ACC112 (cell line): ENCODE measurements at regions not wholly inside any gene's neighbourhood (a gene's known extent, or its start where the extent isn't known, plus 50 kb on each side); places are given as distances from the start of the nearest gene placed in this dataset.

ENCODE experiments used
- H2AFZ ChIP-seq: fragments of 200-600 bp; sonication (generic); one replicate; pipeline ENCODE4 v1.6.0; 2017; ENCODE audit warnings: antibody characterized with exemption, low read length; ENCODE audit not compliant: unreplicated experiment
- H3K27ac ChIP-seq: fragments of 200-600 bp; sonication (generic); 2 replicates; pipeline ENCODE4 v1.5.1; 2014; ENCODE audit warnings: low read depth, mild to moderate bottlenecking, antibody characterized with exemption, low read length, moderate library complexity
- H3K27me3 ChIP-seq: fragments of 200-600 bp; sonication (generic); 2 replicates; pipeline ENCODE4 v1.6.1; 2014; ENCODE audit warnings: mild to moderate bottlenecking, antibody characterized with exemption, low read length, moderate library complexity, mixed read lengths; ENCODE audit not compliant: insufficient read depth
- H3K36me3 ChIP-seq: fragments of 200-600 bp; sonication (generic); 2 replicates; pipeline ENCODE4 v1.6.1; 2016; ENCODE audit warnings: mild to moderate bottlenecking, antibody characterized with exemption, low read length, moderate library complexity, mixed read lengths; ENCODE audit not compliant: insufficient read depth
- H3K4me1 ChIP-seq: fragments of 200-600 bp; sonication (generic); one replicate; pipeline ENCODE4 v1.6.1; 2016; ENCODE audit warnings: low read length, mixed read lengths; ENCODE audit not compliant: insufficient read depth, unreplicated experiment, control insufficient read depth
- H3K4me3 ChIP-seq: fragments of 200-600 bp; sonication (generic); 2 replicates; pipeline ENCODE4 v1.5.1; 2014; ENCODE audit warnings: mild to moderate bottlenecking, low read depth, low read length
- H3K79me2 ChIP-seq: fragments of 200-600 bp; sonication (generic); one replicate; pipeline ENCODE4 v1.6.0; 2016; ENCODE audit warnings: low read length; ENCODE audit not compliant: control insufficient read depth, unreplicated experiment, insufficient read depth

DNA sequence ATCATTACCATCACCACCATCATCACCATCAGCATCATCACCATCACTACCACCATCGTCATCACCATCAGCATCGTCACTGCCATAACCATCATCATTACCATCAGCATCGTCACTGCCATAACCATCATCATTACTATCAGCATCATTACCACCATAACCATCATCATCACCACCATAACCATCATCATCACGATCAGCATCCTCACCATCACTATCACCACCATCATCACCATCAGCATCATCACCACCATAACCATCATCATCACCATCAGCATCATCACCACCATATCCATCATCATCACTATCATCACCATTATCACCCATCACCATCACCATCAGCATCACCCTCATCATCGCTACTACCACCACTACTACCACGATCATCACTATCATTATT is 493.9 kb upstream of the TBX3 start:
- H3K27me3 ChIP-seq = no peaks in the 10 kb centered on the region; the same call in 1 of the 2 replicates
- no peaks in the 10 kb centered on the region for H3K36me3 ChIP-seq
- no peak overlapping the region for H3K4me3 ChIP-seq
- no peaks in the 10 kb centered on the region for H3K4me1 ChIP-seq
- no peak overlapping the region for H2AFZ ChIP-seq
- H3K79me2 ChIP-seq = no peaks in the 10 kb centered on the region
- H3K27ac ChIP-seq = no peak overlapping the region

DNA sequence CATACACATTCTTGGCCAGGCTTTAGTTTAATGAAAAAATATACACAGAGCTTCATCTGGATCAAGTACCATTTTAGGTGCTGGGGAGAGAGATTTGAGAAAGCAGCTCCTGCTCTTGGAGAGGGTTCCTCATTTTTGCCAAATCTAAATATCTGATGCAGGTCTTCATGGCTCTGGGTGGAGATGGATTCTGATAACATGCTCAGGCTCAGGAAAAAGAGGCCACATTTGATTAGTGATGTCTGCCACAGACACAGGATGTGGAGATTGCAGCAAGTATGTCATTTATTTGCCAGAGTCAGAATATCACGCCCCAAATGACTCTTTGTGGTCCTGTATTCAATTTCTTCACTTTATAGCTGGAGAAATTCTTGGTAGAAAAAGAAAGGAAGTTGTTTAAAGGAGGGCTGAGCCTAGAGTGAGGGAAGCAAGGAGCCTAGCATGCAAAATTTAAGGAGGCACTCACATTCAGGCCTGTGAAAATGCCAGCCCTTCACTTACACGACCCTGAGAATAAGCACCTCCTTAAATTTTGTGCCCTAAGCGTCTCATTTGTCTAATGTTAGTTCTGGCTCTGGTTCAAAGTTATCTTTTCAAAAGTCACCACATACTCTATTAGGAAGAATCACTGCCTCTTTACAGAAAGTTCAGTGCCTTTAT is 492.9 kb upstream of the TBX3 start:
- Histone ChIP-seq H3K4me1 (no peaks in the 10 kb centered on the region), H3K79me2 (no peaks in the 10 kb centered on the region), H3K27ac (no peak overlapping the region), H2AFZ (no peak overlapping the region), H3K27me3 (no peaks in the 10 kb centered on the region; the same call in 1 of the 2 replicates), H3K36me3 (no peaks in the 10 kb centered on the region), H3K4me3 (no peak overlapping the region)

DNA sequence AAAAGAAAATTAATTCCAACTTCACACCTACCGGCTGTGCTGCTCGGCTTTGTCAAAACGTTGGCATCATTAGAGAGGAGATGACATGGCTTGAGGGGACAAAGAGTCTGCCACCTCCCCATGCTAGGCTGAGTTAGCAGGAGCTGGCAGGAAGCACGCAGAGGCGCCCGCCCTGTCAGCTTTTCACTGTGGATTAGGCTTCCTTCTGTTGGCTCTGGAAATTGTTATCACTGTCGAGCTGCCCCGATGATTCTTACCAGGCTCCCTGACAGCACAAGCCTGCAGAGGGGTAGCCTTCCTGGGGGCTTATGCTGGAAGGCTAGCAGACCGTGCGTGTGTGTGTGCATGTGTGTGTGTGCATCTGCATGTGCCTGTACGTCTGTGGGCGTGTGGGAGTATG is 490.9 kb upstream of the TBX3 start:
- Histone ChIP-seq H3K27me3 (no peaks in the 10 kb centered on the region), H3K36me3 (no peaks in the 10 kb centered on the region), H3K79me2 (no peaks in the 10 kb centered on the region), H3K4me1 (no peaks in the 10 kb centered on the region), H2AFZ (no peak overlapping the region), H3K4me3 (no peak overlapping the region), H3K27ac (no peak overlapping the region)

DNA sequence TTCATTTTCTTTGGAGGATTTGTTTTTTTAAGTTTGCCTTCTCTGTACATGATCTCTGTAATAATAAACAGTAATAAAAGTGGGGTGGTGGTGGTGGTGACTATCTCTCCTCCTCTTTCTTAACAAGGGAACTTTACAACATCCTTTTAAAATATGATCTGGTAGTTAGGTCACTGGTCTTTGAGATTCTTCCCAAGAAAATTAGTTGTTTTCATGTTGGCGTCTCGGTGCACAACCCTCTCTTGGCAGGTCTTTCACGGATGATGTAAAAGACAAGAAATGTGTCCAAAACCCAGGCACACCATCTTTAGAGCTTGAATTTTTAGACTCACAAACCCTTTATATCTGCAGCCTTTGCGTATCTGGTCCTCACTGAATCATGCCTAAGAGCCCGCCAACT is 488.5 kb upstream of the TBX3 start:
- Histone ChIP-seq H3K27ac (no peak overlapping the region), H2AFZ (no peak overlapping the region), H3K4me3 (no peak overlapping the region), H3K27me3 (no peaks in the 10 kb centered on the region), H3K4me1 (no peaks in the 10 kb centered on the region), H3K36me3 (no peaks in the 10 kb centered on the region), H3K79me2 (no peaks in the 10 kb centered on the region)

DNA sequence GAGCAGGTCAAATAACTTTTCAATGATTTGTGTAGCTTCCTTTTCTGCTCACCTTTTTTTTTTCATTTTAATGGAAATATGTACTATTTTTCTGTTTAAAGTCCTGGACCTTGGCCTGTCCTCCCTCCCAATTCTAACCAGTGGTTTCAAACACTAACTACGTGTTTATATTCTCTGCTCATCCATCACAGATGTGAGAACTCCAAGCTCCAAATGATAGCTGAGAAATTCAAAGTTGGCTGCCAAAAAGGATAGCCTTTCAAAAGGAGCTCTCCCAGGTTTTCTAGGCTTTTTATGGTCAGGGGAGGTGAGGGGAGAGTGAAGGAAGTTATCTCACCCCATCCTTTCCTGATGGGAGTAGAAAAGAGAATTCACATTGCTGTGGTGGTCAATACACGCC is 486.0 kb upstream of the TBX3 start:
- Histone ChIP-seq H3K4me3 (no peak overlapping the region), H3K27me3 (no peaks in the 10 kb centered on the region), H3K79me2 (no peaks in the 10 kb centered on the region), H2AFZ (no peak overlapping the region), H3K36me3 (no peaks in the 10 kb centered on the region), H3K4me1 (no peaks in the 10 kb centered on the region), H3K27ac (no peak overlapping the region)

DNA sequence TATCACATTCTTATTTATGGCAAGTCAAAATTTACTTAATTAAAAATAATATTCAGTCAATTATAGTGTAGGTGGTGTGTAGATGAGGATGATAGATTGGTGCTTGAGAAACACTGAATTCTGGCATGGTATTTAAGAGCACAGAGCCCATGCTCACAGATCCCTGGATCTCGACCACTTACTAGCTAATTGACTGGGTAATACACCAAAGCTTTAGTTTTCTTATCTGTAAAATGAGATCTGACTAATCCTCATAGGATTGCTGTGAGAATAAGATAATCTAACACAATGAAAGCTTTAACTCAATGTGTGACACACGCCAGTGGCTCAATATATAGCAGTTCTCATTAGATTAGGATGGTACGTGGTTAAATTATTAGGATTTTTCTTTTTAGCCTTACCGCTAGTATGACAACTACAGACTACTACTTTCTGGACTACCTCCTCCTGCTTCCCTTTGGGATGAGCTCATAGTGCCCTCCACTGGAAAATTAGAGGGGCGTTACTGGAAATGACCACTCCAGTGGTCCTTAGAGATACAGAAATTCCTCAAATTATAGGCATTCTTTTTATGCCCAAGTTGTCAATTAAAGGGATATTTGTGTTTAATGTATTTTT is 482.8 kb upstream of the TBX3 start:
- H3K4me1 ChIP-seq = no peaks in the 10 kb centered on the region
- no peaks in the 10 kb centered on the region for H3K36me3 ChIP-seq
- H3K27ac ChIP-seq = no peak overlapping the region
- H2AFZ ChIP-seq = no peak overlapping the region
- H3K27me3 ChIP-seq = no peaks in the 10 kb centered on the region
- H3K79me2 ChIP-seq = no peaks in the 10 kb centered on the region
- H3K4me3 ChIP-seq = no peak overlapping the region

DNA sequence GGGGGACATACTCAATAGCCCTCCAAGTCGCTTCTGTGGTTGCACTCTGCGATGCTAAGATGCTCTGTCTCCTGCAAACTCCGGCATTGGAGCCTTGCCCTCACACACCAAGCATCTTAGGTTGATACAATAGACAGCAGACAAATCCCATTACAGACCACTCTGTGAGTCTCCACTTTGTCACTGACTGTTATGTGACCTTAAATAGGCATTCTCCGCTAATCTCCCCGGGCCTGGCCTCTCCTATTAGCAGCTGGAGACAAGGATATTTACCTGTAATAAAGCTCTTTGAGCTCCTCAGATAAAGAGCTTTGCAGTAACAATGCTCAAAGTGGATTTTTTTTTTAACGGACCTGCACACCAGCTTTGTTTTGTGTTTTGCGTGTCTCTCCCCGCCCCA is 479.7 kb upstream of the TBX3 start:
- Histone ChIP-seq H3K4me3 (no peak overlapping the region), H3K79me2 (no peaks in the 10 kb centered on the region), H3K27ac (no peak overlapping the region), H2AFZ (no peak overlapping the region), H3K27me3 (no peaks in the 10 kb centered on the region), H3K36me3 (no peaks in the 10 kb centered on the region), H3K4me1 (no peaks in the 10 kb centered on the region)

DNA sequence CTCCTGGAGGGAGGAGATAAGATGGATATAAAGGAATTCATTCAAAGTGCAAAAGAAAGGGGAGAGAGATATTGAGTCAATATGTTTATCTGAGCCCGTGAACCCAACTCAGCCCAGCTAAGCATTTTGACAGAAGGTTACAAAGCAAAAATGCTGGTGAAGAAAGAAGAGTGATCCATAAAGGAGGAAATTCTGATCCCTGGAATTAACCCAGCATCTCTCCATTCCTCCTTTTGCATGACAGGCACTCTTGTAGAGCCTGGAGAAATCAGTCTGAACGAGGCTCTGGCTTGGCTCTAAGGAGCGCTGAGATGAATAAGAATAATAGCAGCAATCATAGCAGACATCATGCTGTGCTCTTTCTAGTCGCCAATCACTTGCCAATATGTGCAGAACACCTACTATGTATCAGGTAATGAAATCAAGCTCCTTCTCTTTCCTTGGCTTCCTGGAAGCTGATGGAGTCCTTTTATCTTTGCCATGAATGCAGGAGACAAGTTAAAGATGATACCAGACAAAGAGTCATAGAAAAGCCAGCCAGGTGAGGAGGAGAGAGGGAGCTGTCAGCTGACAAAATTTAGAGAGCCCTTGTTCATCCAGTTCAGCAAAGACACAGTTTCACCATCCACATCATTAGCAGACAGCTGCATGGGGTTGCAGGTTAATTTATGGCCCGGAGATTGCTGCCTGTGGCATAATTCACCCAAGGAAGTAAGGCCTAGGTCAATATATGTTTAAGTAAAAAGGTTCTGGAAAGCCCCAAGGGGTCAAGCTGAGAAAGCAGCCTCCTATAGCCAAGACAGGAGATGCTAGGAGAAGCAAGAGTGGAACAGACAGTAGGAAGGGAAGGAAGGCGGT is 476.5 kb upstream of the TBX3 start:
- H3K27ac ChIP-seq = no peak overlapping the region

DNA sequence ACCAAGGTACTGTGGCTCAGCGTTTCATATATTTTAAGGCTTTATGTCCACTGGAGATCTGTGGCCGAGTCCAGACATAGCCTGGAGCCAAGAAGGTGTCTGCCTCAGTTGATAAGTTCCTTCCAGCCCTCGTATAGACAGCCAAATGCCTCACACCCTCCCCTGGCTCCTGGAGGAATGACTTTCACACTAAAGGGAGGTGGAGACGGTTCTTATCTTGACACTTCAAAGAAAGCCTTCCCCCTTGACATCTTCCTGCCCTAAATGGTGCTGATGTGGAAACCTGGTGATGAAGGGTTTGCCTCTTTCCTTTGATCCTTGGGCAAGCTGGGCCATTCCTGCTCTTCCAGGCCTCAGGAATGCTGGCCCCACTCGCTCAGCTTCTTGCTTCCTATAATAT is 474.8 kb upstream of the TBX3 start:
- Histone ChIP-seq H3K27me3 (no peaks in the 10 kb centered on the region), H3K4me3 (no peak overlapping the region), H2AFZ (no peak overlapping the region), H3K4me1 (peaks cover 15% of the 10 kb centered on the region), H3K27ac (no peak overlapping the region), H3K79me2 (no peaks in the 10 kb centered on the region), H3K36me3 (no peaks in the 10 kb centered on the region)

More for the DNA sequence above, 476.5 kb upstream of the TBX3 start:
- Histone ChIP-seq H3K4me1 (peaks cover 11% of the 10 kb centered on the region), H3K36me3 (no peaks in the 10 kb centered on the region), H3K27me3 (no peaks in the 10 kb centered on the region), H3K4me3 (no peak overlapping the region), H2AFZ (no peak overlapping the region), H3K79me2 (no peaks in the 10 kb centered on the region)

DNA sequence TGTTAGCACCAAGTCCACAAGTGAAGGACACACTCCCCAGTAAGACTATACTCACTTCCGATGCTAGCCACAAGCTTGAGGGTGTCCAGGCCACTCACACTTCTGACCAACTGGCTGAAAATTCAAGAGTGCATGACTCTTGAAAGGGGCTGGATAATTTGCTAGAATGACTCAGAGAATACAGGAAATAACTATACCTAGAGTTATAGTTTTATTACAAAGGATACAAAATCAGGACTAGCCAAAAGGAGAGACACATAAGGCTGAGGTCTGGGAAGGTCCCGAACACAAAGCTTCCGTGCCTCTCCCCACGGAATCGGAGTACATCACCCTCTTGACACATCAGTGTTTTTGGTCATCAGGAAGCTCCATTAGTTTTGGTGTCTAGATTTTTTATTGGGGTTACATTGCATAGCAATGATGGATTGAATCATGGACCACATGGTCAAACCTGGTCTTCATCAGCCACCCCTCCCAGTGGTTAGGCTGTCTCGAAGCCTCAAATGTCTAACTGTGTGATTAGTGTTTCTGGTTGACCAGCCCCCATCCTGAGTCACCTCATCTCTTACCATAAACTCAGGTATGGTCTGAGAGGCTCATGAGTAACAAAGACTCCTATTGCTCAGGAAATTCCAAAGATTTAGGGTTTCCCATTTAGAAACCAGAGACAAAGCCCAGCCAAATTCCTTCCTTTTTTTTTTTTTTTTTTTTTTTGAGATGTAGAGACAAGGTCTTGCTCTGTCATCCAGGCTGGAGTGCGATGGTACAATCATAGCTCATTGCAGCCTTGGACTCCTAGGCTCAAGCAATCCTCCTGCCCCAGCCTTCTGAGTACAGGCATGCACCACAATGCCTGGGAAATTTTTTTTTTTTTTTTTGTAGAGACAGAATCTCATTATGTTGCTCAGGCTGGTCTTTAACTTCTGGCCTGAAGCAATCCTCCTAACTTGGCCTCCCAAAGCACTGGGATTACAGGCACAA is 472.0 kb upstream of the TBX3 start:
- H3K4me1 ChIP-seq = peaks cover 15% of the 10 kb centered on the region
- no peak overlapping the region for H3K4me3 ChIP-seq
- H3K36me3 ChIP-seq = no peaks in the 10 kb centered on the region
- no peaks in the 10 kb centered on the region for H3K27me3 ChIP-seq
- no peak overlapping the region for H2AFZ ChIP-seq
- peak overlapping the region; percentile 70 for H3K27ac ChIP-seq
- H3K79me2 ChIP-seq = no peaks in the 10 kb centered on the region
